SK-MEL-5 (cell line): ENCODE measurements at regions not wholly inside any gene's neighbourhood (a gene's known extent, or its start where the extent isn't known, plus 50 kb on each side); places are given as distances from the start of the nearest gene placed in this dataset.
"Not testable (repeated sequence)": the region's sequence is repeated elsewhere in the genome, so short reads cannot be mapped to it uniquely, and the experiment has no call there.

Source experiments
- DNase-seq: peaks from one replicate; pipeline ENCODE4 v3.0.0-alpha.2; 2016; ENCODE audit warnings: low read depth, low spot score
- in situ Hi-C: cut with HindIII; loops from 2 replicates; pipeline ENCODE4 v1.10.0; 2016; ENCODE audit warnings: low sequenced_read_pairs, high pct_unique_total_duplicates, low pct_unique_long_range_greater_than_20kb

- DNase-seq, result peak; percentile 7
- in situ Hi-C loops, result no loop called here
Observed at GRCh38 chr17:53765609-53766008, 57.1 kb upstream of the KIF2B start.

- in situ Hi-C loops, result no loop called here
- DNase-seq, result no peak
Observed at GRCh38 chr17:53765129-53765528, 57.6 kb upstream of the KIF2B start.

- in situ Hi-C loops, result no loop called here
Observed at GRCh38 chr17:53757559-53757958, 65.2 kb upstream of the KIF2B start.

GRCh38 chr17:53757116-53757515 is 65.6 kb upstream of the KIF2B start:
- in situ Hi-C loops, DNase-seq: not testable (repeated sequence)

More at GRCh38 chr17:53757559-53757958, 65.2 kb upstream of the KIF2B start:
- no peak for DNase-seq

DNA sequence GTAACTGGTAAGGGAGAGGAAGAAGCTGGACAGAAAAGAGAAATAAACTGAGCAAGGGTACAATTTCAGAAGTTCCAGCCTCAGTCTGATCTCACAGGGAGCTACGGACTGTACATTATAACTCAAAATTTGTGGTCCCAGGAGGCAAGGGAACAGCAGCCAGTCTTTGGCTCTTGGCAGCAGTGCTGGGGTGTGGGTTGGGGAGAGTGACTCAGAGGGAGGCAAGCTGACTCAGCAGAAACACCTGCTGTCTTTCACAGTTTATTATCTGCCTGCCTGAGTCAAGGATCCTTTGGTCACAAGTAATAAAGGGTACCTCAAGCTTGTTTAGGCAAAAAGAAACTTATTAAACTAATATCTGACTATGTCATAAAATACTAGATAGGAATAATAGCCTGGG is 73.5 kb upstream of the KIF2B start:
- in situ Hi-C loops, result no loop called here
- DNase-seq, result no peak

DNA sequence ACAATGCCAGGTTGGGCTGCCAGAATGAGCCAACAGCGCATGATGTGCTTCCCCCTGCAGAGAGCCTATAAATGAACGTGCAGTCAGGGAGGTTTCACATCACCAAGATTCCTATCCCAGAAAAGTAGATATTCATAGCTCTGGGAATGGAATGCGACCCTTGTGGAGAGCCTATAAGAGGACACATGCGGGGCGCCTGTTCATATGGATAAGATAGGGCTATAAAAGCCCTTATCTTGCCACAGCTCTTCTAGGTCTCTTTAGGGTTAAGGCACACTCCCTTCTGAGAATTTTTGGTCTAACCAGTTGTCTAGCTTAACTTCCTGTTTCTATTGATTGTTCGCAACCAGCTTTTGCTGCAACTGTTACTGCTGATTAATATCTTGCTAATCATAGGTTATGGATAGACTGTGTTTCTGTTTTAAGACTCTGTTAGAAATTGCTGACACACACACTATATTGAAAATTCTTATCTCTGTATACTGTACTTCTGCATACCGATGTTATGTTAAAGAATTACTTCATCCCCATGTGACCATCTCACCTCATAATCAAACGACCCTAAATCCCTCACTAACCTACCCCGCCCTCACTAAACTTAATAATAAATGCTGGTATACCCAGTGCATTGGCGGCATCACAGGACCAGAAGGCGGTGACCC is 74.4 kb upstream of the KIF2B start:
- in situ Hi-C loops, DNase-seq: not testable (repeated sequence)

DNA sequence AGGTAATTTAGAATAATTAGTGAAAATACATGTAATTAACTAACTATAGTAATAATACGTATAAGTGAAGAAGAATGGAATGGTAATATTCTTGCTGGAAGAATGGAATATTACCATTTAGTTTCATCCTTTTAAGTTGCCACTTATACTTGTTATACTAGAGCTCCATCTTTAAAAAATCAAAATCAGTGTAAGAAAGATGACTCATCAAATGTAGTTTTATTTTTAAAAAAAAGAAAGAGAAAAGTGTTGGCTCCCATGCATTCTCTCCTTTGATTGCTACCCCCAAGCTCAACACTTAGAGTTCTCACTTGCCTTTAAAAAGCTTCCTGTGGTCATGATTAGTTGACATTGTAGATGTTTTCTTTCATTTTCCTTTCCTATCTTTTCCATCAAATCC is 82.4 kb upstream of the KIF2B start:
- no peak for DNase-seq
- in situ Hi-C loops, result no loop called here

DNA sequence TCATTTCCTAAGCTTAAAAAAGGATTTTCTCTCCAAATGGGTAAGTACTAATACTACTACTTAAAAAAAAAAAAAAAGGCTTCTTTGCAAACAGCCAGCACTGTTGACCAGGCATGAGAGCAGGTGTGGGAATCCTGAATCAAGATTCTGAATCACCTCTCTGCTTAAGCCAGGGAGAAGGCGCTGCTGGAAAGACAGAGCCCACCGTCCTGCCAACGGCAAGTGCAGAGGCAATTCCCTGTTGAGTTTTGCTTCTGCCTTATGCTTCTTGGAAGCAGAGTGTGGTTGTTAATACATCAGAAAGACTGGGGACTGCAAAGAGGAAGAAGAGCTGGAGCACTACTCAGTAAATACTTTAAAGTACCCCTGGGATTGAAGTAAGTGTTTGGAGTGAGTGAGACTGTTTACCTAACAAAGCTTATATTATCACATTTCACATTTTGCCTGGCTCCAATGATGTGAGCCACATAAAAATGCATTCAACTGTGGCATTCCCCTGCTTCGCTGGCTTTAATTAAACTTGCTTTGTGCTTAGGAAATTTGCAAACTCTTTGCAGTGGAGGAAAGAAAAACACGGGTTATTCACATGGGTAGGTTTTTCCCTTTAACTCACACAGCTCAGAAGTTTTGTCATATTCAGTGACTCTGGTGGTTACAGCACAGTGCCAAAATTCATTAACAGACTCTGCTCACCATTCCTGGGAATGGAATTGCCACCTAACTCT is 86.0 kb upstream of the KIF2B start:
- DNase-seq, result no peak

GRCh38 chr17:53724726-53725125 is 98.0 kb upstream of the KIF2B start:
- in situ Hi-C loops, result no loop called here
- DNase-seq, result no peak

More for the DNA sequence above, 86.0 kb upstream of the KIF2B start:
- in situ Hi-C loops, result no loop called here

- peak; percentile 4 for DNase-seq
- in situ Hi-C loops, result no loop called here
Observed at GRCh38 chr17:53722407-53722806, 100.3 kb upstream of the KIF2B start.

GRCh38 chr17:53721101-53721500 is 101.6 kb upstream of the KIF2B start:
- DNase-seq, result no peak

GRCh38 chr17:53719229-53719628 is 103.5 kb upstream of the KIF2B start:
- no peak for DNase-seq
- in situ Hi-C loops, result no loop called here

More at GRCh38 chr17:53721101-53721500, 101.6 kb upstream of the KIF2B start:
- in situ Hi-C loops, result no loop called here

DNA sequence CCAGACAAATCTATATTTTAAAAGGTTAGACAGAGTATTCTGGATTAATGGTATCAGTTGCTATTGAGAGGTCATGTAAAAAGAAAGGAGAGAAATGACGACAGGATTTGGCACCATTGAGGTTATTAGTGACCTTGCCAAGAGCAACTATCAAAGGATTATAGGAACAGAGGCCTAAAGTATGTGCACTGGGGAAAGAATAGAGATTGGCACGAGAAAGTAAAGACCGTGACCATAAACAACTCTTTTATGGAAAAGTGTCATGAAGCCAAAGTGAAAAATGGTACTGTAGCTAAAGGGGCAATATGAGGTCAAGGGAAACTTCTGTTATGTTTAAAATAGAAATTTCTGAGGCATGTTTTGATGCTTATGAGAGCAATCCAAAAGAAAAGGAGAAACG is 115.2 kb upstream of the KIF2B start:
- no peak for DNase-seq
- in situ Hi-C loops, result no loop called here

- in situ Hi-C loops, result no loop called here
- no peak for DNase-seq
Observed at GRCh38 chr17:53696286-53696685, 126.4 kb upstream of the KIF2B start.

DNA sequence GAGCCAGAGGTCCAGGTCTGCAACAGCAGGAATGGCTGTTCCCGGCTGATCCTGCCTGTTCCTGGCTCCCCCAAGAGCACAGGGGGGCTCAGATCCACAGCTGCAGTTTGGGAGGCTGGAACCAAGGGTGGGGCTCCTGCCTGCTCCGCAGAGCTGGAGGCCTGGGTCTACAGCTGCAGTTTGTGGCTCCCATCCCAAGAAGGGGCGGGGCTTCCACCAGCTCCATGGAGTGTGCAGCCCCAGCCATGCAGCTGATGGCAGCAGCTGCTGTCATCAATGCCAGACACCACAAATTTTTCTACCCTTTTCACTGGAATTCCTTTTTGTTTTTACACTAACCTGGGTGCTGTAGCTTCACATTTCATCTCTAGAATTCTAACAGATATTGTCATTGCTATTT is 135.4 kb upstream of the KIF2B start:
- DNase-seq, result no peak
- in situ Hi-C loops, result no loop called here

- in situ Hi-C loops, result no loop called here
Observed at GRCh38 chr17:53680745-53681144, 142.0 kb upstream of the KIF2B start.

DNA sequence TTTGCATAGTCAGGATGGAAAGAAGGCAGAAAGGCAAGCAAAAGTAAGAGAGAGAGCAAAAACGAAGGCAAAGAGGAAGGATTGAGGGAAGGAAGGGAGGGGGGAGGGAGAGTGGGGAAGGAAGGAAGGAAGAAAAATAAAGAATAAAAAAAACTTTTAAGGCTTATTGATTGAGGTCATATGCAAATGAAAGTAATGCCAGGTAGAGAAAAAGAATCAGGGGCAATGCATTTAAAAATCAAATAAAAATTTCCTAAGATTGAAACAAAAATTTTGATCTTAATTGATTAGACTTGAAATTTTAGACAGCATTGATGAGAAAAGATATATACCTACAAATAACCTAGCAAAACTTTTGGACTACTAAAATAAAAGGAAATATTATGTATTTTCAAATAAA is 153.9 kb upstream of the KIF2B start:
- DNase-seq, result no peak
- in situ Hi-C loops, result no loop called here

More at GRCh38 chr17:53680745-53681144, 142.0 kb upstream of the KIF2B start:
- no peak for DNase-seq

- in situ Hi-C loops, result no loop called here
- DNase-seq, result no peak
Observed at GRCh38 chr17:53662608-53663007, 160.1 kb upstream of the KIF2B start.

GRCh38 chr17:53659181-53659580 is 163.5 kb upstream of the KIF2B start:
- in situ Hi-C loops, result no loop called here
- DNase-seq, result no peak
